GM12878 (cell line): ENCODE measurements at regions not wholly inside any gene's neighbourhood (a gene's known extent, or its start where the extent isn't known, plus 50 kb on each side); places are given as distances from the start of the nearest gene placed in this dataset.

Experiments
- BCL11A ChIP-seq: IDR thresholded peaks from 2 replicates; pipeline ENCODE4 v1.6.1; 2011; ENCODE audit warnings: low read depth, low read length
- BRCA1 ChIP-seq: IDR thresholded peaks from 2 replicates; pipeline ENCODE4 v1.6.1; 2011; ENCODE audit warnings: low read depth, low read length, improper control_type of control experiment
- CEBPB ChIP-seq, 2 experiments: fragments of 150-350 bp in 1 of 2; IDR thresholded peaks; 2 replicates each; pipeline ENCODE4 v1.6.1; 2012 to 2014; ENCODE audit warnings: low read depth in 2 of 2, low read length in 2 of 2, borderline replicate concordance in 1 of 2, inconsistent platforms in 1 of 2
- DPF2 ChIP-seq: fragments of 450-650 bp; IDR thresholded peaks from 2 replicates; pipeline ENCODE4 v1.6.1; 2017; ENCODE audit warnings: mild to moderate bottlenecking
- FOS ChIP-seq: IDR thresholded peaks from 3 replicates; pipeline ENCODE4 v1.6.1; 2011; ENCODE audit warnings: borderline replicate concordance; ENCODE audit not compliant: insufficient read length; ENCODE audit errors: extremely low read depth
- GATAD2B ChIP-seq: fragments of 450-650 bp; conservative IDR thresholded peaks from 2 replicates; pipeline ENCODE4 v1.6.1; 2017; ENCODE audit warnings: low read depth, mild to moderate bottlenecking, moderate library complexity
- HCFC1 ChIP-seq: fragments of 150-350 bp; IDR thresholded peaks from 2 replicates; pipeline ENCODE4 v1.6.1; 2014; ENCODE audit warnings: low read length
- HDAC6 ChIP-seq: fragments of 200-600 bp; sonication (generic); IDR thresholded peaks from one replicate; pipeline ENCODE4 v1.8.0; 2017; ENCODE audit warnings: antibody characterized with exemption; ENCODE audit not compliant: unreplicated experiment
- HSF1 ChIP-seq: fragments of 150-350 bp; IDR thresholded peaks from 2 replicates; pipeline ENCODE4 v1.6.1; 2014; ENCODE audit warnings: mild to moderate bottlenecking, low read depth, low read length
- JUNB ChIP-seq: IDR thresholded peaks from 2 replicates; pipeline ENCODE4 v1.6.1; 2016; ENCODE audit warnings: antibody characterized with exemption, mild to moderate bottlenecking
- KLF5 ChIP-seq: fragments of 450-650 bp; IDR thresholded peaks from 2 replicates; pipeline ENCODE4 v1.6.1; 2014; ENCODE audit warnings: mild to moderate bottlenecking; ENCODE audit not compliant: partially characterized antibody
- NR2F1 ChIP-seq: fragments of 450-650 bp; conservative IDR thresholded peaks from 2 replicates; pipeline ENCODE4 v1.6.1; 2017; ENCODE audit warnings: mild to moderate bottlenecking
- PBX3 ChIP-seq: IDR thresholded peaks from 2 replicates; pipeline ENCODE4 v1.6.1; 2011; ENCODE audit warnings: mild to moderate bottlenecking, low read depth, low read length, moderate library complexity; ENCODE audit not compliant: insufficient replicate concordance
- PML ChIP-seq: IDR thresholded peaks from 2 replicates; pipeline ENCODE4 v1.6.1; 2012; ENCODE audit warnings: low read length, inconsistent platforms
- POLR2A ChIP-seq: IDR thresholded peaks from 2 replicates; pipeline ENCODE4 v1.6.1; 2011; ENCODE audit warnings: low read depth, mild to moderate bottlenecking, low read length
- RFX5 ChIP-seq: IDR thresholded peaks from 2 replicates; pipeline ENCODE4 v1.6.1; 2011; ENCODE audit warnings: low read depth, low read length, improper control_type of control experiment
- RUNX3 ChIP-seq: IDR thresholded peaks from 2 replicates; pipeline ENCODE4 v1.6.1; 2012; ENCODE audit warnings: low read length, inconsistent platforms
- SMAD5 ChIP-seq: IDR thresholded peaks from 2 replicates; pipeline ENCODE4 v1.6.1; 2016; ENCODE audit warnings: antibody characterized with exemption, low read depth
- SMARCA5 ChIP-seq: fragments of 450-650 bp; IDR thresholded peaks from 2 replicates; pipeline ENCODE4 v1.6.1; 2017; ENCODE audit warnings: mild to moderate bottlenecking
- SPI1 ChIP-seq: IDR thresholded peaks from 2 replicates; pipeline ENCODE4 v1.6.1; 2011; ENCODE audit warnings: low read depth, mild to moderate bottlenecking, low read length, moderate library complexity, borderline replicate concordance; ENCODE audit not compliant: insufficient read depth
- ZNF207 ChIP-seq: fragments of 450-650 bp; IDR thresholded peaks from 2 replicates; pipeline ENCODE4 v1.6.1; 2014; ENCODE audit warnings: antibody characterized with exemption, mild to moderate bottlenecking, borderline replicate concordance
- ZNF384 ChIP-seq: IDR thresholded peaks from 2 replicates; pipeline ENCODE4 v1.6.1; 2012; ENCODE audit warnings: low read depth, mild to moderate bottlenecking, low read length, improper control_type of control experiment, borderline replicate concordance
- ZNF622 ChIP-seq: fragments of 450-650 bp; IDR thresholded peaks from 2 replicates; pipeline ENCODE4 v1.6.1; 2017; ENCODE audit warnings: mild to moderate bottlenecking, inconsistent platforms
- TF ChIP-seq, protein P1 (sequence below): fragments of 450-650 bp; IDR thresholded peaks from 2 replicates; pipeline ENCODE4 v1.6.1; 2017; ENCODE audit warnings: mild to moderate bottlenecking, moderate library complexity
- TF ChIP-seq, protein P2 (sequence below), 3 experiments: IDR thresholded peaks in 2 of 3; conservative IDR thresholded peaks in 1 of 3; 2 replicates each; pipeline ENCODE4 v1.5.1; 2011; ENCODE audit warnings: low read depth in 3 of 3, low read length in 3 of 3, mild to moderate bottlenecking in 3 of 3, control low read depth in 2 of 3, moderate library complexity in 2 of 3, inconsistent platforms in 1 of 3, mixed read lengths in 1 of 3; ENCODE audit not compliant: control insufficient read depth in 2 of 3, insufficient read depth in 1 of 3; ENCODE audit errors: extremely low read depth in 1 of 3

GRCh38 chr1:221823149-221823548, 81.3 kb upstream of the DUSP10 start (continued):
- TF ChIP-seq SMAD5 (no peak), CEBPB (IDR thresholded peaks at IDR 0.05; ENCODE audit: borderline replicate concordance in 1 of 2, low read depth in 2 of 2, low read length in 2 of 2) (no peak), KLF5 (no peak), ZNF207 (no peak), BCL11A (peak; percentile 33; the same call in 1 of the 2 replicates), RUNX3 (peak; percentile 65), BRCA1 (no peak), HDAC6 (no peak), JUNB (peak; percentile 32; the same call in 1 of the 2 replicates), ZNF622 (no peak), HCFC1 (no peak), ZNF384 (no peak), NR2F1 (peak; percentile 48; the same call in 1 of the 2 replicates), RFX5 (no peak), HSF1 (no peak), PBX3 (no peak), GATAD2B (no peak), FOS (no peak), POLR2A (no peak), DPF2 (no peak), SPI1 (no peak), SMARCA5 (no peak), PML (0 out of 2 replicates have a peak, but pooled peaks have one; percentile 24)
- TF ChIP-seq, protein P1, sequence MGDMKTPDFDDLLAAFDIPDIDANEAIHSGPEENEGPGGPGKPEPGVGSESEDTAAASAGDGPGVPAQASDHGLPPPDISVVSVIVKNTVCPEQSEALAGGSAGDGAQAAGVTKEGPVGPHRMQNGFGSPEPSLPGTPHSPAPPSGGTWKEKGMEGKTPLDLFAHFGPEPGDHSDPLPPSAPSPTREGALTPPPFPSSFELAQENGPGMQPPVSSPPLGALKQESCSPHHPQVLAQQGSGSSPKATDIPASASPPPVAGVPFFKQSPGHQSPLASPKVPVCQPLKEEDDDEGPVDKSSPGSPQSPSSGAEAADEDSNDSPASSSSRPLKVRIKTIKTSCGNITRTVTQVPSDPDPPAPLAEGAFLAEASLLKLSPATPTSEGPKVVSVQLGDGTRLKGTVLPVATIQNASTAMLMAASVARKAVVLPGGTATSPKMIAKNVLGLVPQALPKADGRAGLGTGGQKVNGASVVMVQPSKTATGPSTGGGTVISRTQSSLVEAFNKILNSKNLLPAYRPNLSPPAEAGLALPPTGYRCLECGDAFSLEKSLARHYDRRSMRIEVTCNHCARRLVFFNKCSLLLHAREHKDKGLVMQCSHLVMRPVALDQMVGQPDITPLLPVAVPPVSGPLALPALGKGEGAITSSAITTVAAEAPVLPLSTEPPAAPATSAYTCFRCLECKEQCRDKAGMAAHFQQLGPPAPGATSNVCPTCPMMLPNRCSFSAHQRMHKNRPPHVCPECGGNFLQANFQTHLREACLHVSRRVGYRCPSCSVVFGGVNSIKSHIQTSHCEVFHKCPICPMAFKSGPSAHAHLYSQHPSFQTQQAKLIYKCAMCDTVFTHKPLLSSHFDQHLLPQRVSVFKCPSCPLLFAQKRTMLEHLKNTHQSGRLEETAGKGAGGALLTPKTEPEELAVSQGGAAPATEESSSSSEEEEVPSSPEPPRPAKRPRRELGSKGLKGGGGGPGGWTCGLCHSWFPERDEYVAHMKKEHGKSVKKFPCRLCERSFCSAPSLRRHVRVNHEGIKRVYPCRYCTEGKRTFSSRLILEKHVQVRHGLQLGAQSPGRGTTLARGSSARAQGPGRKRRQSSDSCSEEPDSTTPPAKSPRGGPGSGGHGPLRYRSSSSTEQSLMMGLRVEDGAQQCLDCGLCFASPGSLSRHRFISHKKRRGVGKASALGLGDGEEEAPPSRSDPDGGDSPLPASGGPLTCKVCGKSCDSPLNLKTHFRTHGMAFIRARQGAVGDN = peak; percentile 52; the same call in 1 of the 2 replicates
- TF ChIP-seq, protein P2, sequence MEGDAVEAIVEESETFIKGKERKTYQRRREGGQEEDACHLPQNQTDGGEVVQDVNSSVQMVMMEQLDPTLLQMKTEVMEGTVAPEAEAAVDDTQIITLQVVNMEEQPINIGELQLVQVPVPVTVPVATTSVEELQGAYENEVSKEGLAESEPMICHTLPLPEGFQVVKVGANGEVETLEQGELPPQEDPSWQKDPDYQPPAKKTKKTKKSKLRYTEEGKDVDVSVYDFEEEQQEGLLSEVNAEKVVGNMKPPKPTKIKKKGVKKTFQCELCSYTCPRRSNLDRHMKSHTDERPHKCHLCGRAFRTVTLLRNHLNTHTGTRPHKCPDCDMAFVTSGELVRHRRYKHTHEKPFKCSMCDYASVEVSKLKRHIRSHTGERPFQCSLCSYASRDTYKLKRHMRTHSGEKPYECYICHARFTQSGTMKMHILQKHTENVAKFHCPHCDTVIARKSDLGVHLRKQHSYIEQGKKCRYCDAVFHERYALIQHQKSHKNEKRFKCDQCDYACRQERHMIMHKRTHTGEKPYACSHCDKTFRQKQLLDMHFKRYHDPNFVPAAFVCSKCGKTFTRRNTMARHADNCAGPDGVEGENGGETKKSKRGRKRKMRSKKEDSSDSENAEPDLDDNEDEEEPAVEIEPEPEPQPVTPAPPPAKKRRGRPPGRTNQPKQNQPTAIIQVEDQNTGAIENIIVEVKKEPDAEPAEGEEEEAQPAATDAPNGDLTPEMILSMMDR (IDR thresholded peaks at IDR 0.05 in 2 of 3, conservative IDR thresholded peaks at IDR 0.05 in 1 of 3; ENCODE audit: control insufficient read depth in 2 of 3, extremely low read depth in 1 of 3, insufficient read depth in 1 of 3, low read depth in 3 of 3, low read length in 3 of 3) = no peak
